ENCODE measurements at regions not wholly inside any gene's neighbourhood (a gene's known extent, or its start where the extent isn't known, plus 50 kb on each side); places are given as distances from the start of the nearest gene placed in this dataset.

DNA sequence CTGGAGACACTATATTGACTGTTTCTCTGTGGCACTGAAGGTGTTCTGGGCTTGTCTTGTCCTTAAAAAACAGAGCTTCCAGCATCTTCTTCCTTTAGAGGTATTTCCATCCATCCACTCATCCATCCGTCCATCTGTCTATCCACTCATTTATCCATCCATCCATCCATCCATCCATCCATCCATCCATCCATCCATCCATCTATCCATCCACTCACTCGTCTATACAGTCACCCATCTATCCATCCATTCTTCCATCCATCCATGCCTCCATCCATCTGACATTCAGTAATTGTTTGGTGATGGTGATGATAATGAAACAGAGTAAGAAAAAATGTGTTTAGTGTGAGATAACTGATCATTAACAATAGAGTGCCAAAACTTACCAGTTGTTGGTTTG is 334.8 kb downstream of the NSG2 start:
- DNase-seq: no peak

GRCh38 chr5:174381241-174381640 is 335.7 kb downstream of the NSG2 start:
- DNase-seq: no peak

DNA sequence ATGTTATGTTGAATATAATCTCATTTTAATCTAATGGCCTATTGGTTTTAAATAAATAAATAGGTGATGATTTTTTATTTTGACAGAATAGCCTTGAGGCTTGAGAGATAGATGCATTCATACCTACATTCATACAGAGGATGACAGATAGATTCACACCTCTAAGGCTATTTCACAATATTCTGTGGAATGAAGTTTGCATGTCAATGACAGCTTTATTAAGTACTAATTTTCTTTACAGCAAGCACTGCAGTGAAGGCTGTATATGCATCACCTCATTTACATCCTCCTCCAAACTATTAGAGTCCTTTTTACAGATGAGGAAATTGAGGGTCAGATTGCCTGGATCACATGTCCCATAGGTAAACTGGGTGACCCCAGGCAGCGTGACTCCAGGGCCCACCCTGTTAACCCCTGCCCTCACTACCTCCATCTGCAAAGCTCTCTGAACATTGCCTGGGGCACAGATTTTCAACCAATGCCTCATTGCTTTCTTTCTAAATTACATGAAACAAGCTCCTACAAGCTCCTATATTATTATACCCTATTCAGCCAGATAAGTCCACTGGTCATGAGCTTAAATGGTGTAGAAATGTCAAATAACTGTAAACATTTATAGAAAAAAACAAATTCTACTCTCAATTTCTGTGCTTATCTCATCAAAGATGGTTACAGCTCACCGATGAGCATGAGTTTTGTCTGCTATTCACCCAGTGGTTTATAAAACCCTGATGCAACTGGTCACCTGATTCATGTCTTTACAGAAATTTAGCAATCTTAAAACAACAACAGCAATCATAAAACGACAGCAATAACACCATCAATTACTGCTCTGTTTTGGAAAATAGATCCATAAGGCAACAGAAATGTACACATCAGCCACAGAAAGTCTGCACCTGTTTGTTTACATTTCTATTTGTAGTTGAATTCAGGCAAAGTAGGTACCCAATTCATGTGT is 338.0 kb downstream of the NSG2 start:
- no peak for DNase-seq

- no peak for DNase-seq
Measured at GRCh38 chr5:174384509-174384947, 339.0 kb downstream of the NSG2 start.

DNA sequence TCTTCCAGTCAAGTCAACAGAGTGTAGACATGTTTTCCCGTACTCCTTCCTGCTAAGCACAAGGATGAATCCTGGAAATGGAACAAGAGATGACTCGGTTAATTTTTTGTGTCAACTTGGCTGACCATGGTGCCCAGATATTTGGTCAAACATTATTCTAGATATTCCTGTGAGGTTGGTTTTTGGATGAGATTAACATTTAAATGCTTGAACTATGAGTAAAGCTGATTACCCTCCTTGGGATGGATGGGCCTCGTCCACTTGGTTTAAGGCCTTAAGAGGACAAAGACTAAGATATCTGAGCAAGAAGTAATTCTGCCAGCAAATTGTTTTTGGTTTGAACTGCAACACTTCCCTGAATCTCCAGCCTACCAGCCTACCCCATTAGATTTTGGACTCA is 338.1 kb upstream of the MSX2 start:
- DNase-seq: no peak

GRCh38 chr5:174386846-174387245 is 337.5 kb upstream of the MSX2 start:
- DNase-seq: no peak

DNA sequence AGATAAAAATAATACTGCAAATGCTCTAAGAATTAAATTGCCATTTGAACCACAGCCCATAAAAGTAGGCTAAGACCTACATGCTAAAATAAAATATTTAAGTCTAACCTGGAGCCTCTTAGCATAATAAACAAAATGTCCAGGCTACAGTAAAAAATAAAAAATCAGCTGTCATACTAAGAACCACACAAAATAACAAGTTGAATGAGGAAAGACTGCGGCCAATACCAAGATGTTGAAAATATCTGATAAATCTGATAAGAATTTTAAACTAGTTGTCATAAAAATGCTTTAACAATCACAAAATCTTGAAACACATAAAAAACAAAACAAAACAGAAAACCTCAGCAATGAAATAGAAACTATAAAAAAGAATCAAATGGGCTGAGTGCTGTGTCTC is 336.9 kb upstream of the MSX2 start:
- DNase-seq: no peak

DNA sequence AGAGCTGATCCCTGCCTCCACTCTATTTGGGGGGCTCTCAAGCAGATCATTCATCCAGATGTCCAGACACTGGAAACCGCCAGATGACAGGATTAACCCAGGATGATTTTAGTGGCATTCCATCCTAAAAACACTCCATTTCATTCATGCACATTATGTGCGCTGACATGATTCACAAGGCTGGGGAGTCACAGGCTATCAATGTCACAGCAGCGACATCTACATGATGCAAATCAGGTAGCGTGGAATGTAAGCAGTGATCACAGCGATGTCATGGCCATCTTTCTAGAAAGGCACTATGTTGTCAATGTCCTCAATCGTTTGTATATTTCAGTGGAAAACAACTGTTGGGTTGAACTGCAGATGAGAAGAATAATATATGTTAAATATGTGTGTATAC is 331.5 kb upstream of the MSX2 start:
- DNase-seq: no peak

GRCh38 chr5:174396541-174396940 is 327.8 kb upstream of the MSX2 start:
- DNase-seq: no peak

DNA sequence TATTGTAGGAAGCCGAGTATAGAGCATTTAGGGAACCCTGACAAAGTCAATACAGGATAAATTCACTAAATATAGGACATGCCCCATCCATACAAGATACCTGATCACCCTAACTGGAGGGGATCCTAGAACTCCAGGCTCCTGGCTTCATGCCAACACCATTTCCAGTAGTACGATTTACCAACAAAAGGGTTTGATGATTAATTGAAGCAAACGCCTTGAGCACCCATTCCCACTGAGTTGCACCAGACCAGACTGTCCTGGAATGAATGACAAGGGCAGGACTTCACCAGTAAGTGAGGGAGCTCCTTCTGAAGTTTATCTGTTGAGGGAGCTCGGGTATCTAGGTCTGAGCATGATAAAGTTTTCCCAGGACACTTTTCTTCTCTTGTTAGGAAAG is 327.2 kb upstream of the MSX2 start:
- DNase-seq: no peak

GRCh38 chr5:174398171-174398570 is 326.2 kb upstream of the MSX2 start:
- DNase-seq: no peak

GRCh38 chr5:174399411-174399810 is 325.0 kb upstream of the MSX2 start:
- no peak for DNase-seq

DNA sequence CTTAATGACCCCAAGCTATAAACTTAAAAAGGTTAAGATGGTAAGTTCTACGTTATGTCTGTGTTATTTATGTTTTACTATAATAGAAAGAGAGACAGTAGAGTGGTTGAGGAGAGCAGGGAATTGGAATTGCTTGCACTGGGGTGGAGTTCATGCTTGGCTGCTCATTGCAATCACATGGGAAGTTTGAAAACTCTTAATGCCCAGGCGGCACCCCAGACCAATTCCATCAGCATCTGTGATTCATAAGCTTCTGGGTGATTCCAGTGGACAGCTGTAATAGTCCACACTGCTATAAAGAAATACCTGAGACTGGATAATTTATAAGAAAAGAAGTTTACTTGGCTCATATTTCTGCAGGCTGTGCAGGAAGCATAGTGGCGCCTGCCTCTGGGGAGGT is 323.9 kb upstream of the MSX2 start:
- DNase-seq: no peak

- DNase-seq: no peak
Measured at GRCh38 chr5:174401793-174402192, 322.6 kb upstream of the MSX2 start.

GRCh38 chr5:174402222-174402812 is 322.1 kb upstream of the MSX2 start:
- no peak for DNase-seq

GRCh38 chr5:174404848-174405247 is 319.5 kb upstream of the MSX2 start:
- no peak for DNase-seq

DNA sequence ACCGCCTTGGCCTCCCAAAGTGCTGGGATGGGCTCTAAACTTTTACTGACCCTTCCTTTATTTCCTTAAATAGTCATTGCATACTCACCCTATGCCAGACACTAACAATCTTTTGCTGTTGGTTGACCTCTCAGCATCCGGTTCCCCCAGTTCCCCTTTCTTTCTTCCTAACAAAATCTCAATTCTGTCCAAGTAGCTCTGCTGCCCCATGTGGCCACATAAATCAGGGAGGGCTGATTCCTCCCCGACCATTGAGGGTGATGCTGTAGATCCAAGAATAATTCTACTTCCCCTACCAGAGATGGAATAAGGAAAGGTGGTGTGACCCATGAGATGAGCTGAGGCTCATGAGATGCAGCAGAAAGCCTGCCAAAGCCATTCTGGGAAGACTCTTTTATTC is 315.3 kb upstream of the MSX2 start:
- no peak for DNase-seq

DNA sequence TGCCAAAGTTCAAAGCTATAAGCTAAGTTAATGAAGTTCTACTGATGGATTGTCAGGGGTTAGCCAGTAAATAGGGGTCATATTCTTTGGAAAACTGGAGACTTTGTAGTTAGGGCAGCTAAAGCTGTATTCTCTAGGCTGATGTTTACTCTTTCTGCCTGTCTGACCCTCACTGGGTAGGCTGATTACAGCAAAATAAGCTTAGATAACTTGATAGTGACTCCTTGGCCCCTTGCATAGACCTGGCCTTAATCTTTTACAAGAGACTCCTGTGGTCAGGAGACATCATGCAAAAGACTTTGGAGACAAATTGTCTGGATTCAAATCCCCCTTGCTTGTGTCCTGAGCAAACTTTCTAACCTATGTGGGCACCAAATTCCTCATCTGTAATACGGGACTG is 314.4 kb upstream of the MSX2 start:
- DNase-seq: no peak

- no peak for DNase-seq
Measured at GRCh38 chr5:174410716-174411478, 313.5 kb upstream of the MSX2 start.

DNA sequence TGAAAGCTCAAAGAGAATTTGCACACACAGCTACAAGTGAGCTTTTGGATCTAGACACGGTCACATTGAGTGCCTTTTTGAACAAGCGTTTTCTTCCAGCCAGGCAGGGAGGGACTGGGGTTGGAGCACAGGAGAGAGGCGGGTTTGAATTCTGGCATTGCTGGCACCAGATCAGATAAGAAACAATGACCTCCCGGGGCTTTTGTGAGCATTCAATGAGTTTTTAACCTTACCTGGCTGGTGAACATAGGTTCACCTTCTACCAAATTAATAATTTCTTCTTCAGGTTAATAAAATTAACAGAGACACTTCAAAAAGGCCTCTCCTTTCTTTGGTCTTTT is 312.9 kb upstream of the MSX2 start:
- DNase-seq: no peak

GRCh38 chr5:174412374-174412773 is 312.0 kb upstream of the MSX2 start:
- DNase-seq: no peak

- DNase-seq: no peak
Measured at GRCh38 chr5:174412941-174413340, 311.4 kb upstream of the MSX2 start.

DNA sequence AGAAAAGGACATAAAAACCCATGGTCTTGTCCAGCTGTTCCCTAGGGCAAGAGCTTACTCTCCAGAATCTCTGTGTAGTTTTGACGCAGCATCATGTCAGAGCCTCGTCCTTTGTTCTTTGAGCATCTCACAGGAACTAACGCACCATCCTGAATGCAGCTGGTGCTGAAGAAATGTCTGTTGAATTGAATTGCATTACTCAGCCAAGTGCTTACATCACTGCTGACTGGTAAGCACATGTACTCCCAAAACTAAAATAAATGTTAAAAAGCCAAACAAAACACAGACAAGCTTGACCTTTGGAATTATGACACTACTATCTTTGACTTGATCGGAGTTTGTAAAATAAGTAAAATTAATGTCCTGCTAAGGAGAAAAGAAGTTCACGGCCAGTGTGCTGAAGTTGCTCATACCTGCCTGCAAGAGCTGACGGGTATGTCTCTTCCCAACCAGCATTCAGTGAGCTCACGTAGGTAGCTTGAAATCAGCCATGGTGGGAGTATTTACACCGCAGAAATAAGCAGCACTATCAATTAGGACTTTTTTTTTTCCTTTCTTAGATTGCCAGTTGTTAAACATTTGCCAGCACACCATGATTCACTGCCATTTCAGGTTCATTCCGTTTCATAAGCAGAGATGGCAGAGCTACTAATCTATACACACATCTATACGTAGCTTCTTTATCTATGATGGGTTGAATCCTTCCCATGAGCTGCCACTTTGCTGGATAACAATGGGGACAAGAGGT is 310.6 kb upstream of the MSX2 start:
- DNase-seq: no peak

Data from NCI-H2171 treated with DMSO at 0.1 percent for 48 hours (cell line).